Adrenal gland (tissue), 9 donors: ENCODE measurements at regions not wholly inside any gene's neighbourhood (a gene's known extent, or its start where the extent isn't known, plus 50 kb on each side); places are given as distances from the start of the nearest gene placed in this dataset.
A peak's percentile ranks its signal among the peaks of the same experiment; 100 is the strongest.

Source experiments
- DNase-seq, 7 donors: peaks; one replicate each; pipeline ENCODE4 v3.0.0-alpha.2; 2019 to 2020
- H3K27ac ChIP-seq, 5 donors: fragments of 200-600 bp; sonication (generic) in 4 of 5; 1 replicate in 3 of 5; 2 replicates in 2 of 5; pipeline versions ENCODE4 v1.5.1 to v1.8.0; 2016 to 2020; ENCODE audit warnings: mild to moderate bottlenecking in 1 of 5
- H3K27me3 ChIP-seq: fragments of 200-600 bp; 2 replicates; pipeline ENCODE4 v1.8.0; 2021
- H3K36me3 ChIP-seq, 2 donors: fragments of 200-600 bp; replicated peaks in 1 of 2; 1 replicate in 1 of 2; 2 replicates in 1 of 2; pipeline versions ENCODE4 v1.5.1 to v1.8.0; 2018 to 2022
- H3K4me1 ChIP-seq, 2 donors: fragments of 200-600 bp; replicated peaks in 1 of 2; 1 replicate in 1 of 2; 2 replicates in 1 of 2; pipeline versions ENCODE4 v1.5.1 to v1.8.0; 2018 to 2021
- H3K4me3 ChIP-seq, 4 donors: fragments of 200-600 bp; sonication (generic) in 3 of 4; one replicate each; pipeline ENCODE4 v1.5.1; 2016 to 2018
- H3K9me3 ChIP-seq, 3 donors: fragments of 200-600 bp; sonication (generic) in 1 of 3; replicated peaks in 1 of 3; 1 replicate in 2 of 3; 2 replicates in 1 of 3; pipeline versions ENCODE4 v1.5.1 to v1.8.0; 2016 to 2021
- POLR2A ChIP-seq, 2 donors: fragments of 450-650 bp; IDR thresholded peaks; one replicate each; pipeline ENCODE4 v1.6.1; 2017; ENCODE audit warnings: antibody characterized with exemption in 2 of 2, mild to moderate bottlenecking in 2 of 2, moderate library complexity in 1 of 2
- WGBS, 4 donors: extraction: QIAGEN DNeasy Blood & Tissue Kit in 2 of 4; methylation state at CpG; one replicate each; pipeline versions ENCODE4 v1.1.5 to v1.1.7; 2013 to 2017; 5-methylcytosine and 5-hydroxymethylcytosine counted together
- intact Hi-C, 2 donors: fragments of 100-400 bp; cut with DNase I; formaldehyde crosslinking; loops; one replicate each; pipeline versions ENCODE4 v1.14.1 to v1.15.0; 2022 to 2023
- TF ChIP-seq, protein P1 (sequence below), 6 experiments: fragments of 450-650 bp in 4 of 6; fragments of 200-600 bp in 2 of 6; sonication (generic) in 1 of 6; IDR thresholded peaks; 1 replicate in 5 of 6; 2 replicates in 1 of 6; pipeline versions ENCODE4 v1.5.1 to v1.8.0; 2016 to 2021; ENCODE audit warnings: antibody characterized with exemption in 6 of 6, mild to moderate bottlenecking in 2 of 6, moderate library complexity in 1 of 6
- donor health status: healthy with polysubstance abuse.
- donor health status: Bipolar disorder and iron deficiency.
- donor health status: DM: yes; HTN: yes; CAD: no.
- donor health status: DM: no; HTN: no; CAD: no.
- donor health status: DM: no; HTN: no; CAD: no.

DNA sequence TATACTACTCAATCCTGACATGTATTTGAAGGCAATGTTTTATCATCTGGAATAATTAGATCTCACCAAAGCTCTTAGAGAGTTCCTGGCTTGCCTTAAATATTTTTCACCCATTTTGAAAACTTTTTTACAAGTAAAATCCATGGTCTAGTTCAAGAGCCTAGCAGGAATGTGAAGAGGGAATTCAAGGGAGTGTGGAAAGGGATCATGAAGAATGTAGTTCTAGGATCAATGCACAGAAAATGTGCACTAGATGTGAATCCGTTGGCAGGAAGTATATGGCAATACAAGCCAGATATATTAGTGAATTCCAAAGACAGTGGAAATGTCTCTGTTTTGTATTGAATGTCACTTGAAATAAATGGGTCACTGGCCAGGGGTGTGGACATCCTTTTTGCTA is 167.9 kb upstream of the MOCS2 start:
- peaks cover 0 to 7% (median 0%) of the 10 kb centered on the region in 3 donors for H3K9me3 ChIP-seq
- peaks cover 0 to 5% of the 10 kb centered on the region in 2 donors for H3K4me1 ChIP-seq
- intact Hi-C loops, result no loop called here
- 68 to 75% (median 72%) methylated on average over 1 of the region's 1 CpG for WGBS, 4 donors
- no peaks in the 10 kb centered on the region for H3K27me3 ChIP-seq
- no peaks in the 10 kb centered on the region for H3K36me3 ChIP-seq
- TF ChIP-seq, protein P1, sequence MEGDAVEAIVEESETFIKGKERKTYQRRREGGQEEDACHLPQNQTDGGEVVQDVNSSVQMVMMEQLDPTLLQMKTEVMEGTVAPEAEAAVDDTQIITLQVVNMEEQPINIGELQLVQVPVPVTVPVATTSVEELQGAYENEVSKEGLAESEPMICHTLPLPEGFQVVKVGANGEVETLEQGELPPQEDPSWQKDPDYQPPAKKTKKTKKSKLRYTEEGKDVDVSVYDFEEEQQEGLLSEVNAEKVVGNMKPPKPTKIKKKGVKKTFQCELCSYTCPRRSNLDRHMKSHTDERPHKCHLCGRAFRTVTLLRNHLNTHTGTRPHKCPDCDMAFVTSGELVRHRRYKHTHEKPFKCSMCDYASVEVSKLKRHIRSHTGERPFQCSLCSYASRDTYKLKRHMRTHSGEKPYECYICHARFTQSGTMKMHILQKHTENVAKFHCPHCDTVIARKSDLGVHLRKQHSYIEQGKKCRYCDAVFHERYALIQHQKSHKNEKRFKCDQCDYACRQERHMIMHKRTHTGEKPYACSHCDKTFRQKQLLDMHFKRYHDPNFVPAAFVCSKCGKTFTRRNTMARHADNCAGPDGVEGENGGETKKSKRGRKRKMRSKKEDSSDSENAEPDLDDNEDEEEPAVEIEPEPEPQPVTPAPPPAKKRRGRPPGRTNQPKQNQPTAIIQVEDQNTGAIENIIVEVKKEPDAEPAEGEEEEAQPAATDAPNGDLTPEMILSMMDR (IDR thresholded peaks at IDR 0.05), result no peak
- no peak for TF ChIP-seq POLR2A (IDR thresholded peaks at IDR 0.05)
- DNase-seq, result no peak
- H3K27ac ChIP-seq, result peak overlapping the region; percentile 29 to 76 (median 39)
- H3K4me3 ChIP-seq, result no peak overlapping the region

DNA sequence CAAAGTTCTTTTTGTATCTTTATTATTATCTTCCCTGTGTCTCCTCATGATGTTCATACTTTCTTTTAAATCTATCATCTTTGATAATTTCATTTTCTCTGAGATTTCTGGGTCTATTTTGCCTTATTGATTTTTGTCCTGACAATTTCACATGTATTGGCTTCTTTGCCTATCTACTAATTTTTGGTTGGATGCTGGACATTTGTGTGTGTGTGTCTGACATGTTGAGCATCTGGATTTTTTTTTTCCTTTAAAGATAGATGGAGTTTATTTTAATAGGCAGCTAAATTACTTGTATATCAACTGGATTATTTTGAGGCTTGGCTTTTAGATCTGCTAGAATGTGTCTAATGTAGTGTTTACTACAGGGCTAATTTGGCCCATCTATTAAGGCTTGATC is 178.0 kb upstream of the MOCS2 start:
- H3K36me3 ChIP-seq, result no peaks in the 10 kb centered on the region
- no peaks in the 10 kb centered on the region for H3K4me1 ChIP-seq
- no peak for DNase-seq
- intact Hi-C loops, result no loop called here
- no peak overlapping the region for H3K27ac ChIP-seq
- peaks cover 0 to 7% (median 0%) of the 10 kb centered on the region in 3 donors for H3K9me3 ChIP-seq
- H3K27me3 ChIP-seq, result no peaks in the 10 kb centered on the region
- TF ChIP-seq POLR2A (IDR thresholded peaks at IDR 0.05), result no peak
- TF ChIP-seq, protein P1 (IDR thresholded peaks at IDR 0.05), result no peak
- H3K4me3 ChIP-seq, result no peak overlapping the region

DNA sequence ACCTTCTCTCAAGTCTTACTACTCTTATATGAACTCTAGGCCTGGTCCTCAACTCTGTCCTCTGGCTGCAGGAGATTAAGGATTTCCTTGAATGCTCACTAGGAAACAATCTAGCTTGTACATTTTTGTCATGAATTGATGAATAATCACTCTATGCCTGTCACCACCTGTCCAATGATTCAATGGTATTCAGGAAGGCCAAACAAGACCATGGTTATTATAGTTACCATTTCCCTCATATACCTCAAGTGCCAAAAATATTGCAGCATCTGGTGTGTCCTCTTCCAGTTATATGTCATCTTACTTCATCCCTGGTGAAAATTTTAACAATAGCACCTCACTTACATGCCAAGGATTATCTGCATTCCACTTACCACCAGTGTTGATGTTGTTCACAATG is 179.0 kb upstream of the MOCS2 start:
- intact Hi-C loops, result no loop called here
- Histone ChIP-seq H3K9me3 (peaks cover 0 to 4% (median 0%) of the 10 kb centered on the region in 3 donors), H3K4me3 (no peak overlapping the region), H3K27ac (no peak overlapping the region), H3K27me3 (no peaks in the 10 kb centered on the region), H3K4me1 (no peaks in the 10 kb centered on the region), H3K36me3 (no peaks in the 10 kb centered on the region)
- no peak for TF ChIP-seq POLR2A (IDR thresholded peaks at IDR 0.05)
- DNase-seq, result no peak

DNA sequence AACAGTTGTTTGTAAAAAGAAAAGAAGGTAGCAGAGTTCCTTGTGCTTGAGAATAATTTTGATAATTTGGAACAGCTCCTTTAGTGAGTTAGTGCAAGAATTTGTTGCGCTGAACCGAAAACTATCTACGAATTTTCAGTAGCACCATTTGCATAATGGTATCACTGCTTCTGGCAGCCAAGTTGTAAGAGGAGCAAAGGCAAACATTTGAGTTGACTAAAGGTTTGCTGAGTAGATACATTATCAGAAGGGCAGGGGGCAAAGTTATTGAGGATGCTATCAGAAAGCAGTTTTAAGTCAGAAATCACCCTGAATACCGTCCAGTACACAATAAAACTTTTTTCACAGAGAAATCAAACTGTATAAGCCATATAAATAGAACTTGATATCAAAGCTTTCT is 181.5 kb upstream of the MOCS2 start:
- H3K27ac ChIP-seq, result peak overlapping the region in 1 of 5 donors; percentile 20
- no peak overlapping the region for H3K4me3 ChIP-seq
- H3K4me1 ChIP-seq, result no peaks in the 10 kb centered on the region
- TF ChIP-seq, protein P1 (IDR thresholded peaks at IDR 0.05), result no peak
- TF ChIP-seq POLR2A (IDR thresholded peaks at IDR 0.05), result no peak
- no peak for DNase-seq
- WGBS, 4 donors, result 86 to 91% (median 89%) methylated on average over 4 of the region's 4 CpGs
- intact Hi-C loops, result no loop called here
- H3K27me3 ChIP-seq, result no peaks in the 10 kb centered on the region
- no peaks in the 10 kb centered on the region for H3K36me3 ChIP-seq
- peaks cover 0 to 4% (median 0%) of the 10 kb centered on the region in 3 donors for H3K9me3 ChIP-seq

DNA sequence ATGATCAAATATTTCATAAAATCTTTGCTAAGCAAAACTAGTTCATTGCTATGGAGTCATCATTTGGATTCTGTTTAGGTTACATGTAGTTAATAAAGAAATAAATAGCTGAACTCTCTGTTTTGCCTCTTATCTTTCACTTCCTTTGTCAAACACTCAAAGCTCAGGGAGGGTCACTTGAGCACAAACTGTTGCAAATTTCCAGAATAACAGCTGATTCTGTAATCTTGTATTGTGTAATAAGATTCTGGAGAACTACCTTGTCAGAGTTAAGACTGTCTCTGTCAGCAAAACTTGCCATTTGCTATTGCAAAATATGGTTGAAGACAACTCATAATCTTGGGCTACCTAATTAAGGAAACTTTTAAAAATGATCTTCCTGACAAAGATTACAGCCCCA is 182.0 kb upstream of the MOCS2 start:
- Histone ChIP-seq H3K27ac (peak overlapping the region in 1 of 5 donors; percentile 20), H3K9me3 (peaks cover 0 to 4% (median 0%) of the 10 kb centered on the region in 3 donors), H3K4me3 (no peak overlapping the region), H3K27me3 (no peaks in the 10 kb centered on the region), H3K4me1 (no peaks in the 10 kb centered on the region), H3K36me3 (no peaks in the 10 kb centered on the region)
- intact Hi-C loops, result no loop called here
- TF ChIP-seq, protein P1 (IDR thresholded peaks at IDR 0.05), result no peak
- TF ChIP-seq POLR2A (IDR thresholded peaks at IDR 0.05), result no peak
- peak in 1 of 7 donors; percentile 22 for DNase-seq
